SK-N-MC (cell line): ENCODE measurements at regions not wholly inside any gene's neighbourhood (a gene's known extent, or its start where the extent isn't known, plus 50 kb on each side); places are given as distances from the start of the nearest gene placed in this dataset.

ENCODE experiments used
- DNase-seq: peaks from one replicate; pipeline ENCODE4 v3.0.0-alpha.2; 2011; ENCODE audit warnings: low read depth, low spot score
- H3K27ac ChIP-seq: fragments of 200-600 bp; sonication (generic); 2 replicates; pipeline ENCODE4 v1.5.1; 2016; ENCODE audit warnings: mixed run types
- H3K36me3 ChIP-seq: fragments of 200-600 bp; sonication (generic); 2 replicates; pipeline ENCODE4 v1.6.1; 2017; ENCODE audit warnings: antibody characterized with exemption, low read length, mixed read lengths; ENCODE audit not compliant: insufficient read depth
- H3K4me3 ChIP-seq: fragments of 200-600 bp; sonication (generic); 2 replicates; pipeline ENCODE4 v1.5.1; 2016
- H3K9ac ChIP-seq: fragments of 200-600 bp; sonication (generic); 2 replicates; pipeline ENCODE4 v1.8.0; 2017; ENCODE audit warnings: mixed run types, mixed read lengths; ENCODE audit not compliant: insufficient read length
- H3K9me3 ChIP-seq: fragments of 200-600 bp; sonication (generic); 2 replicates; pipeline ENCODE4 v1.6.1; 2017; ENCODE audit warnings: low read depth, mild to moderate bottlenecking, antibody characterized with exemption, low read length, moderate library complexity, mixed read lengths
- EZH2 ChIP-seq: fragments of 200-600 bp; sonication (generic); IDR thresholded peaks from one replicate; pipeline ENCODE4 v1.6.1; 2017; ENCODE audit warnings: antibody characterized with exemption
- FOXP2 ChIP-seq: optimal IDR thresholded peaks from 2 replicates; pipeline ENCODE3; 2011; ENCODE audit warnings: mild to moderate bottlenecking, moderate library complexity; ENCODE audit not compliant: insufficient read depth; ENCODE audit errors: extremely low read length, control extremely low read depth
- POLR2AphosphoS5 ChIP-seq: IDR thresholded peaks from 2 replicates; pipeline ENCODE4 v1.6.1; 2012; ENCODE audit warnings: mild to moderate bottlenecking, low read depth, low read length, borderline replicate concordance

DNA sequence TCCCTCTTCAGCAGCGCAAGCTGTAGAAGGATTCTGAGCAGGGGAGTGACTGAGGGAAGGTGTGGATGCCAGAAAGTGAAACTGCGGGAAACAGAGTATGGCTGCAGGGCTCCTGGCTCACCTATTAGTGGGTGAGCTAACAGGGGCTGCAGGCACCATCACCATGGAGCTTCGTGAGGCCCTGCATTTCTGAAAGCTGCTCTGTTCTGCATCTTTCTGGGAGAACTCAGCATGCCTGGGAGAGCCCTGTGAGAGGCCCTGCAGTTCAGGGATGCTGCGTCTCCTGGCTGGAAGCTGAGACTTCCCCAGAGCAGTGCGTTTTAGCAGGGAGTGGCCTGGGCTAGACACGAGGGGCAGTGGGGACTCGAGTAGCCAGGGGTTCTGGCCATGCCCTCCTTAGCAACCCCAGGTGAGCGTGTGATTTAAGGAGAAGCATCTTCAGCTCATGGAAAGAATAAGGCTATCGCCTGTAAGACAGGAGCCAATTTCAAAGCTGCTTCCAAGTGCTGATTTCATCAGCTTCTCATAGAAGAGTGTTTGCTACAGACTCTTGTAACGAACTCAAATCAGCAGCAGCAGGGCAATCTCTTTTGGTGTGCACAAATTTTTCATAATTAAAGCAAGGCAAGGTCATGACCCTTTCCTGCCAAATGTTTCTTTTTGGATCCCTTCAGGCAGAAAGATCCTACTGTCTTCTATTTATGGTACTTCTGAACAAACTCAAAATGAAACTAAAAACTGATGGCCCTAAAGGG is 293.6 kb upstream of the ZNF32 start:
- TF ChIP-seq POLR2AphosphoS5 (no peak), EZH2 (no peak), FOXP2 (no peak)
- H3K36me3 ChIP-seq, result no peaks in the 10 kb centered on the region
- H3K9me3 ChIP-seq, result no peaks in the 10 kb centered on the region
- DNase-seq, result no peak
- no peak overlapping the region for H3K9ac ChIP-seq
- H3K4me3 ChIP-seq, result no peak overlapping the region
- H3K27ac ChIP-seq, result no peak overlapping the region

DNA sequence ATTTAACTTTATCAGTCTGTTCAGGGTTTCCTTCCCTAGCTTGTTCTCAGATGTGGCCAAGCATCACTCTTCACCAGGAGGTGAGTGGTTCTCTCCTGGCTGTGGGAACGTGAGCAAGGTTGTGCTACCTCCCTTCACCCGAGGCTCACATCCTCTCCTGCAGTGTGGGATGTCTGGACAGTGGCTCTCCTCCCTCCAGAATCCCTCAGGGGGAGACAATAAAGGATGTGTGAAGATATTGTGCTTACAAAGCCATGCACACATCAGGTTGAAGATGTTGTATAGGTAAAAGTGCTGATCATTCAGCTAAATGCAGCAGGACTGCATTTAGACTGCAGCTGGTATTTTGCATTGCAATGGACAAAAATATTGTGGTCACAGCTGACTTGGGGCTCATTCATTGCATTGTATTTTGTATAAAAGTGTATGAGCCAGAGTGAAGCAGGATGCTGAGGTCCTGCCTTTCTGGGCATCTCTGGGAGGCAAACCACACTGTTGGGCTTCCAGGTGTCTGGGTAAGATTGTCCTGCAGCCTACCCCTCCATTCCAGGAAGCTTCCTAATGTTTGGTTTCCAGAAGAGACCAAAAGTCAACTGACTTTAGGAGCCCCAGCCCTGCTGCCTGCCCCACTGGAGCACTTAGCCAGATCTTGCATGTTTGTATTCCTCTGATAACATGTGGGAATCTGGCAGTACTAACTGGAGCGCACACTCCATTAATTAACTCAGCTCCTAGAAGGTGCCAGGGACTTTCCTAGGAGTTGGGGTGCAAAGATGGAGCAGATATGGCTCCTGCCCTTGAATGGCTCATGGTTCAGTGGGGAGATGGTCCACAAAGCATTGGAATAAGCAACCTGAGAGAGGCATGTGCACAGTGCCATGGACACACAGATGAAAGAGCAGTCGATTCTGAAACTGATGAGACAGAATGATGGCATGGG is 292.5 kb upstream of the ZNF32 start:
- no peaks in the 10 kb centered on the region for H3K9me3 ChIP-seq
- no peak overlapping the region for H3K4me3 ChIP-seq
- no peak overlapping the region for H3K27ac ChIP-seq
- H3K9ac ChIP-seq, result no peak overlapping the region
- no peak for DNase-seq
- H3K36me3 ChIP-seq, result no peaks in the 10 kb centered on the region
- TF ChIP-seq EZH2, result no peak
- TF ChIP-seq FOXP2, result no peak
- TF ChIP-seq POLR2AphosphoS5, result no peak

DNA sequence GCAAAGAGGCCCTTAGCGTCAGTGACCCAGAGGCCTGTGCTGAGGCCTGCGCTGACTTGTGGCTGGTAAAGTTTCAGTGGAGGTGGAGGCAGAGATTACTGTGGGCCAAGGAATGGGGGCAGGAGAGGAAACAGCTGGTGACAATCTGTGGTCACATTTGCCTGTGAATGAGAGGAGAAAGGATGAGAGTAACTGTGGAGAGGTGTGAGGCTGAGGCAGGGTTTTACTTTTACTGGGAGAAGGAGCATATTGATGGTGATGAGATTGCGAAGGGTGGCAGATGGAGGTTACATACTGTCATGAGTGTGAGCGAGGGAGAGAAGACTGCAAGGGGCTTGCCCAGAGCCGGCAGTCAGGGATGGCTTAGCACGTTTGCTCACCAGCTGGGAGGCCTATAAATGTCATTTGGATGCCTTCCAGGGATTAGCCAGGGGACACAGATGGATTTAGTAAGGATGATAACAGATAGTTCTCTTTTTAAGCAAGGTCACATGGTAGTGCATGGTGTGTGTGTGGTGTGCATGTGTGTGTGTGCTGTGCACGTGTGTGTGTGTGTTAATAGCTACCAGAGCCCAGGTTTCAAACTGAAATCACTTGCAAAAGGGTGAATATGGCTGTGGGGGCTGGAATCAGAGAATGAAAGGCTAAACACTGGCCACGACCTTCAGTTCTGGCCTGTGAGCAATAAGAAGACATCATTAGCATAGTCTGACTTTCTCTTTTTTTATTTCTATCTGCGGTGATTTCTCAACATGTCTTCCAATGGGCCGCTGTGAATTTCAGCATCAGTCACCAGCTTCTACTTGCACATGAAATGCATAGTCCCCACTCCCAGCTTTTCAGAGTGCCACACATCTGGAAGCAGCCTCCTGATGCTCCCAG is 291.5 kb upstream of the ZNF32 start:
- no peak for DNase-seq
- H3K9me3 ChIP-seq, result no peaks in the 10 kb centered on the region
- H3K36me3 ChIP-seq, result no peaks in the 10 kb centered on the region
- H3K4me3 ChIP-seq, result no peak overlapping the region
- no peak overlapping the region for H3K27ac ChIP-seq
- TF ChIP-seq FOXP2, result no peak
- no peak for TF ChIP-seq EZH2
- no peak for TF ChIP-seq POLR2AphosphoS5
- no peak overlapping the region for H3K9ac ChIP-seq

DNA sequence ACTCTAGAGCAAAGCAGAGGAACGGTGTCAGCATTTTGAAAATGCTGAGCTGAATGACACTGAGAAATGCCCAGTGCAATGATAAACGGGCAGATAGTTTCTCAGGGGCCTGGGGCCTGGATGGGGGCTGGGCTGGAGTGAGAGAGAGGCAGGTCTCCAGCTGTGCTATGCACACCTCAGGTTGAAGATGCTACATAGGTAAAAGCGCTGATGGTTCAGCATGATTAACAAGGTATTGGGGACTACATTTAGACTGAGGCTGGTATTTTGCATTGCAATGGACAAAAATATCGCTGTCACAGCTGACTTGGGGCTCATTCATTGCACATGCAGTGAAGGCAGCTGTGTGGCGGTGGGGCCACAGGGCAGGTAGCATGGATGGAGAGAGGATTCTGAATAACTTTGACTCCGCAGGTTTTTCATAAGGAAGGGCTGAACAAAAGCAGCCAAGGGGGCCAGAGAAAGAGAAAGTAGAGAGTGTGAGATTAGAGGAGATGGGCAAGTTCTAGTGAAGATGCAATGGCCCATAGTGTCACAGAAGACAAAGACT is 290.8 kb upstream of the ZNF32 start:
- TF ChIP-seq FOXP2, result no peak
- no peak for TF ChIP-seq EZH2
- no peak for TF ChIP-seq POLR2AphosphoS5
- Histone ChIP-seq H3K36me3 (no peaks in the 10 kb centered on the region), H3K4me3 (no peak overlapping the region), H3K9me3 (no peaks in the 10 kb centered on the region), H3K27ac (no peak overlapping the region), H3K9ac (no peak overlapping the region)
- DNase-seq, result no peak

DNA sequence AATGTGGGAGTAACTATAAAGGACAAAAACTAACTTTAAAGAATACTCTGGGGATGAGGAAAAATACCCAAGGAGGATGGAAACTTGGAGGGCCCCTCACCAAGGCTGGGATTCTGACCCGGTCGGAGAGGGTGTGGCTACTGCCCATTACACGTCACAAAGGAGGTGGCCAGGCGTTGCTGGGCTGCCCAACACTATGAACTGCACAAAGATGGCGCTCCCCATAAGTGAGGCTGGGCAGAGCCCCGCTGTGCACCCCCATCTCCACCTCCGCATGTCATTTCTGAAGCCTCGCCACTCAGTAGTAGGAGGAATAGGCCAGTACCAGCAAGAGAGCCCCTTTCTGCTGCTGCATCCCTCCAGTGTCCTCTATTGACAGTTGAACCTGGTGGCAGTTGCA is 290.1 kb upstream of the ZNF32 start:
- Histone ChIP-seq H3K9me3 (no peaks in the 10 kb centered on the region), H3K36me3 (no peaks in the 10 kb centered on the region), H3K9ac (no peak overlapping the region), H3K27ac (no peak overlapping the region), H3K4me3 (no peak overlapping the region)
- DNase-seq, result no peak
- TF ChIP-seq EZH2 (no peak), POLR2AphosphoS5 (no peak)

DNA sequence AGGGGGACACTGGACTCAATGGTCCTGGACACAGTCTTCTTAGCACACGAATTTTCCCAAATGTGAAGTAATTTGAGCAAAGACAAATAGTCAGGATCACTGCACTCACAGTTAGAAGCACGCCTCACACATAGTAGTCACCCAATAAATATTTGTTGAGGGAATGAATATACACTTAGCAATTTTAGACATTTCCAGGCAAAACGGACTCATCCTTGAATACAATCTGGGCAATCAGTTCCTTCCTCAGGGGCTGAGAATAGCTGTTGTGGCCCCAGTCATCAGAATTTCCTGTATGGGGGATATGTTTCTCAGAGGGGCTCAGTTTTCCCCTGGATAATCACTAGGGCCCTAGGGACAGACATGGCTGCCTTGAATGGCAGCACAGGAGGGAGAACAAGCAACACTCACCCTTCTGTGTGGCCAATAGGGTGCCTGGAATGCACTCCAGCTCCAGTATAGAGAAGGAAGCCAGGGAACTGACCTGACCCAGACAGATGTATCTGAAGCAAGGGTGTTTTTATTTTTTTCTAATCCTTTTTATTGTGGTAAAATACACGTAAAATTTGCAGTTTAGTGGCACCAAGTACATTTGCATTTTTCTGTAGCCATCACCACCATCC is 282.7 kb upstream of the ZNF32 start:
- DNase-seq, result no peak
- H3K27ac ChIP-seq, result no peak overlapping the region

DNA sequence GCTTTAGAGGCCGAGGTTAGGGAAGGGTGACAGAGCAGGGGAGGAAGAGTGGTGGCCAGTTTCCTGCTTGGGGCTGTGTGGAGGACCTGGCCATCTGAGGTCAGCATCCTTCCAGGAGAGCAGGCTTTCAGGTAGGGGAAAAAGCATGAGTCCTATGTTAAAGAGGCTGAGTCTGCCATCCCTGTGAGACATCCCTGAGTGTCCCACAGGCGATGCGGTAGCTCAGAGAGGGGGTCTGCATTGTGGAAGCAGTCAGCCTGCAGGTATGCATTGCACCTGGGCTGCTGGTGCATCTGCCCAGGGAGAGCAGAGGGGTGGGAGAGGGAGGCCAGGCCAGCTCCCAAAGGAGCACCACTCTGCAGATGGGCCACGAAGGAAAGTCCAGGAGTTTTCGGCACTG is 282.1 kb upstream of the ZNF32 start:
- no peak overlapping the region for H3K4me3 ChIP-seq
- H3K36me3 ChIP-seq, result no peaks in the 10 kb centered on the region
- no peak overlapping the region for H3K27ac ChIP-seq
- TF ChIP-seq FOXP2, result no peak
- no peak for TF ChIP-seq EZH2
- TF ChIP-seq POLR2AphosphoS5, result no peak
- no peaks in the 10 kb centered on the region for H3K9me3 ChIP-seq
- no peak overlapping the region for H3K9ac ChIP-seq
- no peak for DNase-seq

More for the DNA sequence above, 282.7 kb upstream of the ZNF32 start:
- Histone ChIP-seq H3K9ac (no peak overlapping the region), H3K4me3 (no peak overlapping the region), H3K9me3 (no peaks in the 10 kb centered on the region), H3K36me3 (no peaks in the 10 kb centered on the region)
- TF ChIP-seq EZH2 (no peak), POLR2AphosphoS5 (no peak), FOXP2 (no peak)
